OCI-LY1 (cell line): ENCODE measurements at regions not wholly inside any gene's neighbourhood (a gene's known extent, or its start where the extent isn't known, plus 50 kb on each side); places are given as distances from the start of the nearest gene placed in this dataset.

ENCODE experiments used
- CTCF ChIP-seq: fragments of 200-600 bp; sonication (generic), shearing (Covaris generic); IDR thresholded peaks from 2 replicates; pipeline ENCODE4 v1.5.1; 2017; ENCODE audit warnings: mild to moderate bottlenecking, antibody characterized with exemption, low read length, moderate library complexity, mixed read lengths
- EZH2 ChIP-seq: fragments of 200-600 bp; sonication (generic), shearing (Covaris generic); IDR thresholded peaks from 2 replicates; pipeline ENCODE4 v1.8.0; 2017; ENCODE audit warnings: borderline replicate concordance, mixed run types, mild to moderate bottlenecking, antibody characterized with exemption, low read length, moderate library complexity, mixed read lengths

- TF ChIP-seq CTCF: no peak
- no peak for TF ChIP-seq EZH2
These were observed 88.1 kb upstream of the DIO3 start for GRCh38 chr14:101473045-101473729.
